HepG2 (cell line): ENCODE measurements at regions not wholly inside any gene's neighbourhood (a gene's known extent, or its start where the extent isn't known, plus 50 kb on each side); places are given as distances from the start of the nearest gene placed in this dataset.

Source experiments
- ATAC-seq: fragments of 200-7000 bp; cut with Tn5 transposase; 3 replicates; pipeline ENCODE4 v1.9.1; 2020; ENCODE audit warnings: mild to moderate bottlenecking, moderate library complexity
- BruUV-seq: library from RNA; stranded (reverse); fragments of 400-500 nt; replicated peaks from 2 replicates; lab custom pipeline; 2021; lab: Mats Ljungman, UMichigan
- CTCF ChIA-PET: fragments of 300-600 bp; formaldehyde crosslinking; extraction: SDS; loops from one replicate; lab custom pipeline; 2021; ENCODE audit warnings: low total read pairs, inconsistent platforms, low intra/inter-chr PET ratio; lab: Yijun Ruan, JAX
- POLR2A ChIA-PET: fragments of 350-600 bp; sonication (Branson Sonifier 250); formaldehyde crosslinking; loops from one replicate; lab custom pipeline; 2020; ENCODE audit warnings: antibody characterized with exemption, inconsistent platforms; lab: Yijun Ruan, JAX
- DNase-seq: peaks from one replicate; pipeline ENCODE4 v3.0.0-alpha.2; 2015; ENCODE audit warnings: low spot score
- FAIRE-seq: peaks from 3 replicates; lab custom pipeline; 2011; peaks lifted over from hg19 to GRCh38; lab: Jason Lieb, UNC
- H2AFZ ChIP-seq: one replicate; pipeline ENCODE4 v1.6.1; 2011; ENCODE audit warnings: low read length, inconsistent platforms
- H3K27ac ChIP-seq: fragments of 300-600 bp; 3 replicates; pipeline ENCODE4 v1.8.0; 2011; ENCODE audit warnings: mixed run types, mild to moderate bottlenecking, mixed read lengths, low read length, inconsistent platforms; ENCODE audit not compliant: insufficient read depth; ENCODE audit errors: extremely low read length
- H3K27me3 ChIP-seq, 2 experiments: fragments of 200-600 bp in 1 of 2; 2 replicates in 1 of 2; 3 replicates in 1 of 2; pipeline versions ENCODE4 v1.6.0 to v1.8.0; 2011; ENCODE audit warnings: low read length in 2 of 2, mild to moderate bottlenecking in 2 of 2, moderate library complexity in 2 of 2, inconsistent platforms in 1 of 2; ENCODE audit not compliant: insufficient read depth in 2 of 2, control insufficient read depth in 1 of 2
- H3K36me3 ChIP-seq, 2 experiments: fragments of 200-600 bp in 1 of 2; replicated peaks in 1 of 2; 2 replicates in 1 of 2; 3 replicates in 1 of 2; pipeline versions ENCODE4 v1.5.1 to v1.8.0; 2011; ENCODE audit warnings: low read length in 2 of 2, inconsistent platforms in 1 of 2; ENCODE audit not compliant: insufficient read depth in 2 of 2, control insufficient read depth in 1 of 2
- H3K4me1 ChIP-seq: 2 replicates; pipeline ENCODE4 v1.5.1; 2012; ENCODE audit warnings: low read length, inconsistent platforms; ENCODE audit not compliant: insufficient read depth
- H3K4me2 ChIP-seq: 2 replicates; pipeline ENCODE4 v1.6.0; 2011; ENCODE audit warnings: low read depth, low read length, inconsistent platforms
- H3K4me3 ChIP-seq, 3 experiments: fragments of 200-600 bp in 1 of 3; sonication (generic), shearing (Covaris generic) in 1 of 3; replicated peaks in 1 of 3; 2 replicates each; pipeline ENCODE4 v1.5.1; 2011 to 2016; ENCODE audit warnings: low read length in 3 of 3, inconsistent platforms in 2 of 3, low read depth in 2 of 3, mild to moderate bottlenecking in 2 of 3, control low read depth in 1 of 3, mixed read lengths in 1 of 3; ENCODE audit not compliant: insufficient read depth in 1 of 3
- H3K79me2 ChIP-seq: one replicate; pipeline ENCODE4 v1.6.1; 2011; ENCODE audit warnings: low read length, inconsistent platforms; ENCODE audit not compliant: insufficient read depth
- H3K9ac ChIP-seq: 2 replicates; pipeline ENCODE4 v1.6.0; 2011; ENCODE audit warnings: mild to moderate bottlenecking, low read depth, low read length, inconsistent platforms; ENCODE audit not compliant: insufficient read depth
- H3K9me3 ChIP-seq: 2 replicates; pipeline ENCODE4 v1.5.1; 2012; ENCODE audit warnings: mild to moderate bottlenecking, low read length
- H4K20me1 ChIP-seq: 2 replicates; pipeline ENCODE4 v1.6.0; 2011; ENCODE audit warnings: inconsistent platforms, mild to moderate bottlenecking, low read length, moderate library complexity; ENCODE audit not compliant: insufficient read depth
- DNMT1 ChIP-seq: sonication (generic); formaldehyde crosslinking; IDR thresholded peaks from 2 replicates; pipeline ENCODE4 v1.5.1; 2020; ENCODE audit warnings: mild to moderate bottlenecking, missing genetic modification reagents
- HDAC1 ChIP-seq: sonication (generic); formaldehyde crosslinking; IDR thresholded peaks from 2 replicates; pipeline ENCODE4 v1.5.1; 2020; ENCODE audit warnings: mild to moderate bottlenecking, missing genetic modification reagents
- HMG20A ChIP-seq: IDR thresholded peaks from 2 replicates; pipeline ENCODE4 v1.6.1; 2016; ENCODE audit warnings: borderline replicate concordance
- HNRNPH1 ChIP-seq: fragments of 200-400 bp; formaldehyde crosslinking; optimal IDR thresholded peaks from 2 replicates; pipeline ENCODE3; 2017; ENCODE audit warnings: mild to moderate bottlenecking, low read depth, low read length
- JARID2 ChIP-seq: sonication (generic); formaldehyde crosslinking; IDR thresholded peaks from 2 replicates; pipeline ENCODE4 v1.8.1; 2023; ENCODE audit warnings: missing genetic modification reagents, inconsistent platforms; ENCODE audit not compliant: insufficient replicate concordance
- NCOA2 ChIP-seq: sonication (generic); formaldehyde crosslinking; IDR thresholded peaks from 2 replicates; pipeline ENCODE4 v1.8.0; 2022; ENCODE audit warnings: inconsistent platforms
- PHF21A ChIP-seq: sonication (generic); formaldehyde crosslinking; IDR thresholded peaks from 2 replicates; pipeline ENCODE4 v1.5.0; 2020; ENCODE audit warnings: mild to moderate bottlenecking, missing genetic modification reagents
- REST ChIP-seq, 2 experiments: IDR thresholded peaks; 2 replicates each; pipeline ENCODE4 v1.6.1; 2011 to 2012; ENCODE audit warnings: low read length in 2 of 2, borderline replicate concordance in 1 of 2, low read depth in 1 of 2, mild to moderate bottlenecking in 1 of 2, moderate library complexity in 1 of 2
- SPEN ChIP-seq: sonication (generic); formaldehyde crosslinking; IDR thresholded peaks from 2 replicates; pipeline ENCODE4 v1.5.1; 2020; ENCODE audit warnings: low read depth, mild to moderate bottlenecking, missing genetic modification reagents
- THAP11 ChIP-seq: IDR thresholded peaks from 2 replicates; pipeline ENCODE4 v1.6.1; 2016; ENCODE audit warnings: missing biosample characterization, missing genetic modification reagents
- ZNF354B ChIP-seq: sonication (generic); formaldehyde crosslinking; IDR thresholded peaks from 2 replicates; pipeline ENCODE4 v1.8.0; 2022; ENCODE audit warnings: mild to moderate bottlenecking, missing genetic modification reagents
- ZNF382 ChIP-seq: sonication (generic); formaldehyde crosslinking; IDR thresholded peaks from 2 replicates; pipeline ENCODE4 v1.5.0; 2020; ENCODE audit warnings: missing genetic modification reagents, mild to moderate bottlenecking, borderline replicate concordance
- ZNF557 ChIP-seq: sonication (generic); formaldehyde crosslinking; IDR thresholded peaks from 2 replicates; pipeline ENCODE4 v1.4.0; 2020; ENCODE audit warnings: missing genetic modification reagents
- ZNF792 ChIP-seq: IDR thresholded peaks from 2 replicates; pipeline ENCODE4 v1.6.1; 2016
- ZNF841 ChIP-seq: sonication (generic); formaldehyde crosslinking; IDR thresholded peaks from 2 replicates; pipeline ENCODE4 v1.8.1; 2023; ENCODE audit warnings: missing genetic modification reagents, borderline replicate concordance
- ZSCAN25 ChIP-seq: sonication (generic); formaldehyde crosslinking; IDR thresholded peaks from 2 replicates; pipeline ENCODE4 v1.8.0; 2022; ENCODE audit warnings: mild to moderate bottlenecking, missing genetic modification reagents
- WGBS: methylation state at CpG from one replicate; pipeline ENCODE4 v1.1.6; 2017; ENCODE audit warnings: low lambda C conversion rate; 5-methylcytosine and 5-hydroxymethylcytosine counted together
- in situ Hi-C: cut with HindIII; loops from 2 replicates; pipeline ENCODE4 v1.10.0; 2017; ENCODE audit warnings: low pct_unique_long_range_greater_than_20kb; ENCODE audit not compliant: extremely low pct_ligation_motif_present
- intact Hi-C: fragments of 100-400 bp; cut with micrococcal nuclease; formaldehyde crosslinking; loops from one replicate; pipeline ENCODE4 v1.10.0; 2022; ENCODE audit not compliant: unreplicated experiment
- TF ChIP-seq, protein P1 (sequence below): sonication (generic); formaldehyde crosslinking; conservative IDR thresholded peaks from 2 replicates; pipeline ENCODE4 v1.8.0; 2022; ENCODE audit warnings: missing genetic modification reagents
- TF ChIP-seq, protein P2 (sequence below): sonication (generic); formaldehyde crosslinking; IDR thresholded peaks from 2 replicates; pipeline ENCODE4 v1.4.0; 2020; ENCODE audit warnings: missing genetic modification reagents, borderline replicate concordance

- TF ChIP-seq REST (IDR thresholded peaks at IDR 0.05; ENCODE audit: borderline replicate concordance in 1 of 2, low read depth in 1 of 2, low read length in 2 of 2) (no peak), THAP11 (no peak), ZNF841 (no peak)
Observed at GRCh38 chr5:97575322-97575721, 392.3 kb upstream of the RIOK2 start (continued).

GRCh38 chr5:97576956-97577355, 393.9 kb upstream of the RIOK2 start:
- no peak for FAIRE-seq
- CTCF ChIA-PET = no interaction called here
- DNase-seq = no peak

More at GRCh38 chr5:97576956-97577355, 393.9 kb upstream of the RIOK2 start:
- no peaks in the 10 kb centered on the region for H3K4me1 ChIP-seq
- no peak overlapping the region for H3K9ac ChIP-seq
- no TSS peak for BruUV-seq
- H3K4me3 ChIP-seq = no peak overlapping the region
- no peaks in the 10 kb centered on the region for H3K79me2 ChIP-seq
- intact Hi-C loops (no loop called here), in situ Hi-C loops (no loop called here)
- no peaks in the 10 kb centered on the region for H3K36me3 ChIP-seq
- no peak overlapping the region for H2AFZ ChIP-seq
- no peak for ATAC-seq
- no peaks in the 10 kb centered on the region for H4K20me1 ChIP-seq
- no peaks in the 10 kb centered on the region for H3K27me3 ChIP-seq
- 2% methylated on average over 2 of the region's 2 CpGs for WGBS
- H3K4me2 ChIP-seq = no peak overlapping the region
- POLR2A ChIA-PET = no interaction called here
- no peak overlapping the region for H3K27ac ChIP-seq
- H3K9me3 ChIP-seq = peaks cover 6% of the 10 kb centered on the region; the same call in 1 of the 2 replicates
- TF ChIP-seq ZNF792 (CRISPR knock-in tag) = no peak
- no peak for TF ChIP-seq HNRNPH1
- TF ChIP-seq, protein P1, sequence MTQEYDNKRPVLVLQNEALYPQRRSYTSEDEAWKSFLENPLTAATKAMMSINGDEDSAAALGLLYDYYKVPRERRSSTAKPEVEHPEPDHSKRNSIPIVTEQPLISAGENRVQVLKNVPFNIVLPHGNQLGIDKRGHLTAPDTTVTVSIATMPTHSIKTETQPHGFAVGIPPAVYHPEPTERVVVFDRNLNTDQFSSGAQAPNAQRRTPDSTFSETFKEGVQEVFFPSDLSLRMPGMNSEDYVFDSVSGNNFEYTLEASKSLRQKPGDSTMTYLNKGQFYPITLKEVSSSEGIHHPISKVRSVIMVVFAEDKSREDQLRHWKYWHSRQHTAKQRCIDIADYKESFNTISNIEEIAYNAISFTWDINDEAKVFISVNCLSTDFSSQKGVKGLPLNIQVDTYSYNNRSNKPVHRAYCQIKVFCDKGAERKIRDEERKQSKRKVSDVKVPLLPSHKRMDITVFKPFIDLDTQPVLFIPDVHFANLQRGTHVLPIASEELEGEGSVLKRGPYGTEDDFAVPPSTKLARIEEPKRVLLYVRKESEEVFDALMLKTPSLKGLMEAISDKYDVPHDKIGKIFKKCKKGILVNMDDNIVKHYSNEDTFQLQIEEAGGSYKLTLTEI (CRISPR knock-in tag) = no peak
- TF ChIP-seq NCOA2 (CRISPR knock-in tag) = no peak
- TF ChIP-seq HMG20A (CRISPR knock-in tag) = no peak
- TF ChIP-seq ZNF382 = no peak
- TF ChIP-seq, protein P2, sequence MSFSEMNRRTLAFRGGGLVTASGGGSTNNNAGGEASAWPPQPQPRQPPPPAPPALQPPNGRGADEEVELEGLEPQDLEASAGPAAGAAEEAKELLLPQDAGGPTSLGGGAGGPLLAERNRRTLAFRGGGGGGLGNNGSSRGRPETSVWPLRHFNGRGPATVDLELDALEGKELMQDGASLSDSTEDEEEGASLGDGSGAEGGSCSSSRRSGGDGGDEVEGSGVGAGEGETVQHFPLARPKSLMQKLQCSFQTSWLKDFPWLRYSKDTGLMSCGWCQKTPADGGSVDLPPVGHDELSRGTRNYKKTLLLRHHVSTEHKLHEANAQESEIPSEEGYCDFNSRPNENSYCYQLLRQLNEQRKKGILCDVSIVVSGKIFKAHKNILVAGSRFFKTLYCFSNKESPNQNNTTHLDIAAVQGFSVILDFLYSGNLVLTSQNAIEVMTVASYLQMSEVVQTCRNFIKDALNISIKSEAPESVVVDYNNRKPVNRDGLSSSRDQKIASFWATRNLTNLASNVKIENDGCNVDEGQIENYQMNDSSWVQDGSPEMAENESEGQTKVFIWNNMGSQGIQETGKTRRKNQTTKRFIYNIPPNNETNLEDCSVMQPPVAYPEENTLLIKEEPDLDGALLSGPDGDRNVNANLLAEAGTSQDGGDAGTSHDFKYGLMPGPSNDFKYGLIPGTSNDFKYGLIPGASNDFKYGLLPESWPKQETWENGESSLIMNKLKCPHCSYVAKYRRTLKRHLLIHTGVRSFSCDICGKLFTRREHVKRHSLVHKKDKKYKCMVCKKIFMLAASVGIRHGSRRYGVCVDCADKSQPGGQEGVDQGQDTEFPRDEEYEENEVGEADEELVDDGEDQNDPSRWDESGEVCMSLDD (CRISPR knock-in tag) = no peak
- TF ChIP-seq ZNF354B (CRISPR knock-in tag) = no peak
- no peak for TF ChIP-seq HDAC1
- no peak for TF ChIP-seq ZNF557 (CRISPR knock-in tag)
- no peak for TF ChIP-seq PHF21A (CRISPR knock-in tag)
- TF ChIP-seq JARID2 (CRISPR knock-in tag) = no peak
- no peak for TF ChIP-seq ZSCAN25 (CRISPR knock-in tag)
- TF ChIP-seq SPEN (CRISPR knock-in tag) = no peak
- no peak for TF ChIP-seq DNMT1 (CRISPR knock-in tag)
